Embryonic facial prominence (tissue), 1 donor: ENCODE measurements at regions not wholly inside any gene's neighbourhood (a gene's known extent, or its start where the extent isn't known, plus 50 kb on each side); places are given as distances from the start of the nearest gene placed in this dataset.

Experiments used
- DNase-seq: peaks from one replicate; pipeline ENCODE4 v3.0.0-alpha.2; 2016; ENCODE audit errors: extremely low spot score

DNA sequence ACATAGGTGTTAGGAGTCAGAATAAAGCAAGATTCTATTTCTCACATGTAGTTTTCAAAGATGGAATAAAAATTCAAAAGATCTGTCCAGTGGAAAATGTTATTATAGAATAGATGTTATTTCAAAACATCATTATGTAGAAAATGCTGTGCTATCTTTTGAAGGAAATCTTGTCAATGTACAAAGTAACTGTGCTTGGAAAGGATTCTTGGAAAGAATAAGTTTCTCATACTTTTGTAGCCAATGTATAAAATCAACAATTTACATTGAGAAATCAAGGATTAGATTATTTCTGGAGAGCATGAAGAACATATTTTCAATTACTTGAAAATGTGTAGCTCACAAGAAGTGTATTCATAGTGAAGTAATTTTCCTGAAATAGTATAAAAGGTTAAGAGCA lies 532.5 kb upstream of the MGAT4C start:
- DNase-seq, result no peak

DNA sequence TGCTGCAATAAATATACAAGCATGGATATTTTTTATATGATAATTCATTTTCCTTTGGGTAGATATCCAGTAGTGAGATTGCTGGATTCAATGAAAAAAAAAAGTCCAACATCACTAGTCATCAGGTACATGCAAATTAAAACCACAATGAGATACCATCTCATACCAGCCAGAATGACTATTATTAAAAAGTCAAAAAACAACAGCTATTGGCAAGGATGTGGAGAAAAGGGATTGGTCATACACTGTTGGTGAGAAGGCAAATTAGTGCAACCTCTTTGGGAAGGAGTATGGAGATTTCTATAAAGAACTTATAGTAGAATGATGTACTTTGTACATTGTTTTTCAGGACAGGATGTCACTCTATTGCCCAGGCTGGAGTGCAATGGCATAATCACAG lies 531.2 kb upstream of the MGAT4C start:
- no peak for DNase-seq

GRCh38 chr12:86777325-86777724 lies 521.1 kb upstream of the MGAT4C start:
- DNase-seq, result no peak

- DNase-seq, result no peak
Observed at GRCh38 chr12:86774841-86775388, 518.7 kb upstream of the MGAT4C start.

DNA sequence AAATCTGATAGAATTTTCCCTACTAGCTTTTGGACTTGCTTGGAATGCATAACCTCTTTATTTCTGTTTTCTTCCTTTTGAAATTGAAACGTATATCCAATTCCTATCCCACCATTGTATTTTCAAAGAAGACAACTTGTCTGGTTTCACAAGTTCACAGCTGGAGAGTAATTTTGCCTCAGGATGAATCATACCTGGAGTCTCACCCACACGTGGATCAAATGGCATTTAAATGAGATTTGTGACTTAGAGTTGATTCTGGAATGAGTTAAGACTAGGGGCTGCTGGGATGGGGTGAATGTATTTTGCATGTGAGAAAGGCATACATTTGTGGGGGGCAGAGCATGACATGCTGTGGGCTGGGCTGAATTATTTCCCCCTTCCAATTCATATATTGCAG lies 516.5 kb upstream of the MGAT4C start:
- no peak for DNase-seq

- no peak for DNase-seq
Observed at GRCh38 chr12:86770871-86771270, 514.7 kb upstream of the MGAT4C start.

DNA sequence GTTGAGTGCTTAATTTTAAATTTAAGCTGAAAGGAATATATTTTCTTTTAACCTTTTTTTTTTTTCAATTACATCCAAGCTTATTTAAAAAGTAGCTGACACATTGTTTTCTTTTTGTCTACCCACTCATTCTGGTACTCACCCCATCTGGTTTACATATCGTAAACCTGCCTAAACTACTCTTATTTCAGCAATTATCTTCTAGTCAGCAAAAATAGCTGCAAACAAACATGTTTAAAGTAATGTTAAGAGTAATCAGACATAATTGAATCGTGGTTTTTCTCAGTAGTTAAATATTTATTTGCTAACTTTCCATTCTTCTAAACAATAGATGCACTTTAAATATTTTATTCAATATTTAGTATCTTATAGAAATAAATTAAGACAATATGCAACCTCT lies 492.7 kb upstream of the MGAT4C start:
- no peak for DNase-seq

DNA sequence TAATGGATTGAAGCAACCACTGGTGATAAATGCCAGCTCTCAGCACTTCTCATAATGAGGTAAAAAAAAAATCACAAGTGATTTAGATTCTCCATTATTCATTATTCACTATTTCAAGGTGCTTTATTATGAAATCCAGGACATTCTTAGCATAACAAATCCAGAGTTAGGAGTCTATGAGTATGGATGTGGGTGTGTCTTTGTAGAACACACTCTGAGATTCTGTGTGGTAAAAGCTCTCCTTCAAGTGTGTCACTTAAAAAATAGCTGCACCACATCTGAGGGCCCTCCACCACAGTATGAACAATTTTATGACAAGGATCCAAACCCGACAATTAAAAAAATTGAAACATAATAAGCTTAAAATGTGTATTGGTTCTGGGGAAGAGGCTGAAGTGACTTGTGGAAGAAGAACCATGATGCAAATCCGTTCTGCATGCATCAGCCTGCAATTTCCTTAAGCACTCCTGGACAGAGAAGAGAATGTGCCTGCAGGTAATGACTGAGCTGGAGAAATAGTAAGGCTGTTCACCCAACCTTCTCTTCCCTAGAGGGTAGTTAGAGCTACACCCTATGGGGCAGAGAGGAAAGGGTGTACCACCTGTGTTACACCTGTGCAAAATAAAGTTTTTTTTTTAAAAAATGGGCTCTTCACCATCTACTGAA lies 488.5 kb upstream of the MGAT4C start:
- DNase-seq, result no peak

DNA sequence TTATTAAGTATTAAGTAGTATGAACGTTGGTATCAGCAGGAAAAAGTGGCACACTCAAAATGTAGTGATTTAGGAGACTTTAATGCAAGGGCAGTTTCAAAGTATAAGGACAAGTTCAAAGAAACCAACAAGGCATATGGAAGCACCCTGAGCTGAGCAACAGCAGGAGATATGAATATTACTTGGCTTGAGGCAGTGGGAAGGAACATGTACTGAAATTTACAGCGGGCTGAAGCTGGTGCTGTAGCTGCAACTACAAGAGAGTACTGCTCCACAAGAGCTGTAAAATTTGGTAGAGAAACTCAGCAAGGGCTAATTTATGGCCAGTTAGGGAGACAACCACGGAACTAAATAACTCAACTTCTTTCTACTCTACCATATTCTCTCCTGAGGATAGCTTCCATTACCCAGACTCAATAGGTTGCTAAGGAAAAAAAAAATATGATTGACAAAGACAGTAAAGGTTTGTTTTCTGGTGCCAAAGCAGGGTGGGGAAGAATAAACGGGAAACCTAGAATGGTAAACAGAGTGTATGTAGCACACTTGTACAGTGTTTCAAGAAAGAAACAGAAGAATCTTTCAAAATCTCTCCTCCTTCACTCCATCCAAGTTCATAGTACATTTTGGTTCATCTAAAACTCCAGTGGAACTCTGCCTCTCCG lies 487.8 kb upstream of the MGAT4C start:
- no peak for DNase-seq

DNA sequence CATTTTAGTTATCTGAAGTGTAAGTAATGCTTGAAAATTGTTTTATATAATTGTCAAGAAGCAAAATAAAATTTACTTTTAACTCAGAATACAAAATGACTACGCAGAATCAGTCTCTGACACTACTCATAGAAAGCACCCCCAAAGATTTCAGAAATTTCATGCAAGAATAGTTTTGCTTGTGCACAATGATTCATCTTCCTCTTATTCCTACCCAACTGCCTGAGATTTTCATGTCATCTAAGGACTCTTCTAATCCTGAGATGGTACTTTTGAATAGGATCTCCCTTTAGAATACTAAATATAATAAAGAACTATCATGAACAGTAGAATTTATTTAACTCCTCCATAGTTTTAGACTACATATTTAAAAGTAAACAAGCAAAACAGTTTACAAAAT lies 485.3 kb upstream of the MGAT4C start:
- DNase-seq, result no peak

DNA sequence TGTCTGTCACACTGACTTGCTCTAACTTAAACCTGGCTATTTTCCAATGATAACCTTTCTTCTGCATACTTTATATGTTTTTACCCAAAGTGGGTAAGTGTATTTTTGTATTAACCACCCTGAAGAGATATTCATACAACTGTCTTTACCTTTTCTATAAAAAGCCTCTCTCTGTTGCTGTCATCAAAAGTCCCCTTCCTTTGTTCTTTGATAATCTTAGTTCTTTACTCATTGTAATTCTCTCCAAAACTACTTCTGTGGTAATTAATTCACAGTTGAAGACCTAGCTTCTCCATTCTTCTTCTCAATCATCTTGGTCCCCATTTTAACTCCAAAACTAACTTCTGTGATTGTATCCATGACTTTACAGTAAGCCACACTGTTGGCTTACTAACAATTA lies 479.7 kb upstream of the MGAT4C start:
- no peak for DNase-seq

- DNase-seq, result no peak
Observed at GRCh38 chr12:86735072-86735471, 478.9 kb upstream of the MGAT4C start.

- no peak for DNase-seq
Observed at GRCh38 chr12:86730233-86730632, 474.0 kb upstream of the MGAT4C start.

GRCh38 chr12:86729739-86730138 lies 473.5 kb upstream of the MGAT4C start:
- DNase-seq, result no peak

GRCh38 chr12:86727160-86727559 lies 471.0 kb upstream of the MGAT4C start:
- no peak for DNase-seq

DNA sequence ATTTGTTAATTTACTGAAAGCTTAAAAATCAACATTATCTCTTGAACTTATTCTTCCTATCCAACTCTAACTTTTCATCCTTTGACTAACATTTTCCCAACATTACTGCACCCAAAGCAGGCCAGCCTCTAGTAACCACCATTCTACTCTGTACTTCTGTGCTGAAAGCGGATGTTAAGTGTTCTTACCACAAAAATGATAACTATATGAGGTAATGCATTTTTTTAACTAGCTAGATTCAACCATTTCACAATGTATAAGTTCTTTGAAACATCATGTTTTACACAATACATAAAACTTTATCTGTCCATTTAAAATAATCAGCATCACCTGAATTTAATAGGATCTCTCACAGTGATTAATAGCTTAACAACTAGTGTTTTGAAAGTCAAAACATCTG lies 468.5 kb upstream of the MGAT4C start:
- no peak for DNase-seq

DNA sequence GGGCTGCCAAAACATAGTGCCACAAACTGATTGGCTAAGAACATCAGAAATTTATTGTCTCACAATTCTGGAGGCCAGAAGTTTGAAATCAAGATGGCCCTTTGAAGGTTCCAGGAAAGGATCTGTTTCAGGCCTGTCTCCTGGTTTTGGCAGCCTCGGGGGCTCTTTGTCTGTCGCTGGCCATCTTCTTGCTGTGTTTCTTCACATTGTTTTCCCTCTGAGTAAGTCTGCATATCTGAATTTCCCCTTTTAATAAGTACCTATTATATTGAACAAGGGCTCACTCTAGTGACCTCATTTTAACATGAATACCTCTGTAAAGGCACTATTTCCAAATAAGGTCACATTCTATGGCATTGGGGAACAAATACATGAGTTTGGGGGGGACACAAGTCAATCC lies 467.1 kb upstream of the MGAT4C start:
- no peak for DNase-seq

DNA sequence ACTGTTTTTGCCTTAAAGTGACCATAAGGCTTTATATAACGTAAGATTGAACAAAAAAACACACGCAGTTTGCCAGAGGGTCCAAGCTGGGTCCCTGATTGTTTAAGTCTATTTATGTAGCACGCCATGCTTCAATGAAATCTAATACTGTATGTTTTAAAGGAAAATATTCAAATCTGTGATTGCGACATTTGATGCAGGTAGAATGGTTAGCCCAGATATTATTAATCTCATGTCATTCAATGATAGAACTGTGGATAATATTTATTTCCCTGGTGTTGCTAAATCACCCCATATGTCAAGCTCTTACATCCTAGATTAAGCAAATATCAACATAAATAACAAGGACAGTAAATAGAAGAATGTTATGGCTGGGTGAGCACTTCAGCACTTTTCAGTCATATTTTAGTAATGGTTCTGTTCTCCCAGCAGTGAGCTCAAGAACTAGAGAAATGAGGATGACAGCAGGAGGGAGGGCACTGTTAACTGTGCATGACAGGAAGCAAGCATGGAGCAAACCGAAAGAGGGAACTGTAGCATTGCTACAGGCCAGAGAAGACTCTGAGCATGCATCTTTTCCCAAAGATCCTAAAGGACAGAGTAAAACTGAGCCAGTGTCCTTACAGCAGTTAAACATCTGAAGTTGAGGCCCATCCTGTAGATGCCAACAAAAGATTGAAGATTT lies 465.7 kb upstream of the MGAT4C start:
- no peak for DNase-seq

DNA sequence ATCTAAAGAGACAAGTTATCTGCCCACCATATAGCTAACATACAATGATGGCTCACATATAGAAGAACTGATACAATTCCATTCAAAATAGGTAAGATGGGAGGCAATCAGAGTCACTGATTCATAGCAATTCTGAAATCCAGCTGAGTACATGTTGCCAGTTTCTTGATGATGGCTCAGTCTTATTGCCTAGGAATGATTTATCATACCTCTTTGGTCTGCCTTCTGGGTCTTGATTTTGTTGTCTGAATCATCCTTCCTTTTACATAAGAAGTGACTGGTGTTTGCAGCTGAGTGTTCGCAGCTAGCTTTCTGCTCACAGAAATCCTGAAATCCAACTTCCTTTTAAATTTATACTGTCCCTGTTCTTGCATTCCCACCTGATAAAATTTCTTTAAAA lies 463.2 kb upstream of the MGAT4C start:
- DNase-seq, result no peak

DNA sequence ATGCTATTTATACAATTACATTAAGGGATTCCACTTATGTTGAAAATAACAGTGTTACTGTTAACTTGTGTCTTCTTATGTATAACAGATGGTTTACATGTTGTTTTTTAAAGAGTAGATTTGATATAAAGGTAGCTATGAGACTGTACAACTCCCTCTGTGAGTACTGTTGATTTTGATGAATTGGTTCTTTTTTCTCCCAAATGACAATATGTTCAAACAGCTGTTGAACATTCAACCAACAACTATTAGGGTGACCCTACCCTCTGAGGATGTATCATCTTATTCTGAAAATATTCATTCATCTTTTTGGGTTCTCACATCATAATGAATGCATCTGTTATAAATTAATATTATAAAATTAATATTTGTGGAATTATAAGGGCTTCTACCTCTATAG lies 456.9 kb upstream of the MGAT4C start:
- no peak for DNase-seq

DNA sequence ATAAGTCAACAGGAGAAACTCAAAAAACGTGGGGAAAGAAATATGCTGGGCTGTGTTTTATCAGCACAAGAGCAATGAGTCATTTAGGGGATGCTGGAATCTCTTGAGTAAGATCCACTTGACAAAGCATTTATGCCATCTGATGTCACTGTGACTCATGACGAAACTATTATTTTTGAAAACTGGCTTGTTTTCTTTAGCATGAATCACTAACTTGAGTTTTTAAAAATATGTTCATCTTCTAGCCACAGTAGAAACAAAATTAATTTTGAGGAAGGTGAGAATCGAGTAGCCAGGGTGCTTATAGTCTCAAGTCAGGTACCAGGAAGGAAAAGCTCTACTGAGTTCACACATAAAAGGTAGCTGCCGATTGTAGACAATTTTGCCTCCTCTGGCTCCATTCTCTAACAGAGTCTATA lies 456.2 kb upstream of the MGAT4C start:
- no peak for DNase-seq

DNA sequence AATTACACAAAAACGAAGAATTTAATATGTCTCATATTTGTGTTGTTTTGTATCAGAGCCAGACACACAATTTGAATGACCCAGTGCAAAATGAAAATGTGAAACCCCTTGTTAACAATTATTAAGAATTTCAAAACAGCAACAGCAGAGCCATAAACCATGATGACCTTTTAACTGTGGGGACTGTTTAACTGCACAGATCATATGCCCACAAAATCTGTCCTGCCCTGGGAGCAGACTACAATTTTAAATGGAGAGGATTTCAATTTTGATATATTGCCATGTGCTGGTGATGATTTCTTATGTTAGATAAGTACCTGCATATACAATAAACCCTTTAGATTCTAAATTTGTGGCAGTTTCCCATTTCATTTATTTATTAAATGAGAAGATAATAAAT lies 455.5 kb upstream of the MGAT4C start:
- no peak for DNase-seq

DNA sequence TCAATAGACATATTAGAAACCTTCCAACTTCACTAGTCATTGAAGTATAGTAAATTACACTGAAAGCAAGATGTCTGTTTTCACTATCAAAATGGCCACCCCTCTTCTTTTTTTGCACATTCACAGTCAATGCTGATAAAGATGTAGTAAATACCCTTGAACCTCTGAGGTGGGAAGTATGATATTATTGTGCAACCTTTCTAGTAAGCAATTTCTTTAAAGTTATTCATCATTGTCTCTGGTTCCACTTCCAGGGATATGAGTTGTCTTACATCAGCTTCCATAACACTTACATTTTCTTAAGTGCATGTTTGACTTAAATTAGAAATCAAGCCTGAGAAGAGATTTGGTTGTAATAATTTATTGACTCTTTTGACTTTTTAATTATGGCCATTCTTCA lies 453.9 kb upstream of the MGAT4C start:
- DNase-seq, result no peak
